ENCODE measurements at regions not wholly inside any gene's neighbourhood (a gene's known extent, or its start where the extent isn't known, plus 50 kb on each side); places are given as distances from the start of the nearest gene placed in this dataset.
"Not testable (repeated sequence)": the region's sequence is repeated elsewhere in the genome, so short reads cannot be mapped to it uniquely, and the experiment has no call there.

- Mint-ChIP-seq H3K9me3 (peaks cover 36% of the 10 kb centered on the region), H3K4me3 (no peak overlapping the region), H3K27ac (no peak overlapping the region), H3K4me1 (no peaks in the 10 kb centered on the region), H3K27me3 (ENCODE audit: low read depth) (no peaks in the 10 kb centered on the region), H3K36me3 (peaks cover 3% of the 10 kb centered on the region)
- no peak for TF ChIP-seq CTCF (IDR thresholded peaks at IDR 0.05; ENCODE audit: unreplicated experiment)
- no peak for DNase-seq (ENCODE audit: low spot score in 2 of 2, unreplicated experiment in 2 of 2)
Measured at GRCh38 chr4:184907810-184908209, 82.0 kb upstream of the ACSL1 start.

- Mint-ChIP-seq H3K4me3 (no peak overlapping the region), H3K36me3 (peaks cover 3% of the 10 kb centered on the region), H3K4me1 (no peaks in the 10 kb centered on the region), H3K27ac (no peak overlapping the region), H3K27me3 (ENCODE audit: low read depth) (no peaks in the 10 kb centered on the region), H3K9me3 (peaks cover 58% of the 10 kb centered on the region)
- TF ChIP-seq CTCF (IDR thresholded peaks at IDR 0.05; ENCODE audit: unreplicated experiment), result no peak
- DNase-seq (ENCODE audit: low spot score in 2 of 2, unreplicated experiment in 2 of 2), result no peak
Measured at GRCh38 chr4:184911310-184911709, 85.5 kb upstream of the ACSL1 start.

- Mint-ChIP-seq H3K27me3 (ENCODE audit: low read depth) (no peaks in the 10 kb centered on the region), H3K27ac (no peak overlapping the region), H3K9me3 (peaks cover 58% of the 10 kb centered on the region), H3K36me3 (peaks cover 3% of the 10 kb centered on the region), H3K4me1 (no peaks in the 10 kb centered on the region), H3K4me3 (no peak overlapping the region)
- no peak for TF ChIP-seq CTCF (IDR thresholded peaks at IDR 0.05; ENCODE audit: unreplicated experiment)
- DNase-seq (ENCODE audit: low spot score in 2 of 2, unreplicated experiment in 2 of 2), result no peak
Measured at GRCh38 chr4:184913356-184914143, 87.8 kb upstream of the ACSL1 start.

- H3K36me3 Mint-ChIP-seq; H3K27me3 Mint-ChIP-seq (ENCODE audit: low read depth); DNase-seq (ENCODE audit: low spot score in 2 of 2, unreplicated experiment in 2 of 2); H3K4me3 Mint-ChIP-seq; H3K4me1 Mint-ChIP-seq; H3K27ac Mint-ChIP-seq: not testable (repeated sequence)
- peaks cover 28% of the 10 kb centered on the region for H3K9me3 Mint-ChIP-seq
Measured at GRCh38 chr4:184918799-184919198, 93.0 kb upstream of the ACSL1 start.

GRCh38 chr4:184921456-184921855 is 95.7 kb upstream of the ACSL1 start:
- TF ChIP-seq CTCF (IDR thresholded peaks at IDR 0.05; ENCODE audit: unreplicated experiment), result no peak
- Mint-ChIP-seq H3K4me1 (no peaks in the 10 kb centered on the region), H3K27me3 (ENCODE audit: low read depth) (no peaks in the 10 kb centered on the region), H3K36me3 (no peaks in the 10 kb centered on the region), H3K9me3 (peaks cover 16% of the 10 kb centered on the region), H3K4me3 (no peak overlapping the region), H3K27ac (no peak overlapping the region)
- no peak for DNase-seq (ENCODE audit: low spot score in 2 of 2, unreplicated experiment in 2 of 2)

GRCh38 chr4:184922301-184922700 is 96.0 kb upstream of the HELT start:
- TF ChIP-seq CTCF (IDR thresholded peaks at IDR 0.05; ENCODE audit: unreplicated experiment), result no peak
- H3K4me1 Mint-ChIP-seq, result no peaks in the 10 kb centered on the region
- H3K4me3 Mint-ChIP-seq, result no peak overlapping the region
- H3K27ac Mint-ChIP-seq, result no peak overlapping the region
- peaks cover 22% of the 10 kb centered on the region for H3K9me3 Mint-ChIP-seq
- no peak for DNase-seq (ENCODE audit: low spot score in 2 of 2, unreplicated experiment in 2 of 2)
- H3K36me3 Mint-ChIP-seq, result no peaks in the 10 kb centered on the region
- H3K27me3 Mint-ChIP-seq (ENCODE audit: low read depth), result no peaks in the 10 kb centered on the region

Measured in mesothelial cell of epicardium (in vitro differentiated cells).